ENCODE measurements at regions not wholly inside any gene's neighbourhood (a gene's known extent, or its start where the extent isn't known, plus 50 kb on each side); places are given as distances from the start of the nearest gene placed in this dataset.

DNA sequence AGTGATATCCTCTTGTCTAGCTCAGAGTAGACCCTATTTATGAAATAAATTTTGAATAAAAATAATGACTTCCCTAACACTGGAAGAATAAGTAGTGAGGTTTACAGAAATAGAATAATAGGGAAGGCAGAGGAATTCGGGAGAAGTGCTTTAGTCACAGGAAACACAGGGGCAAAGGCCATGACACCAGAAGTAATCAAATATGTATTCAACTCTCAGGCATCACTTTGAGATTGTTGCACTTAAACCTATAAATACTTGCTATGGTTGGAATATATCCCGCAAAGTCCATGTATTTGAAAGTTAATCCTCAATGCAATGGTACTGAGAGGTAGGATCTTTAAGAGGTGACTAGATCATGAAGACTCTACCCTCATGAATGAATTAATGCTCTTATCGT is 166.8 kb downstream of the YIPF5 start:
- Histone ChIP-seq H3K36me3 (replicated peaks in 1 of 2; ENCODE audit: control extremely low read depth in 1 of 2, control insufficient read depth in 1 of 2, extremely low read depth in 1 of 2, insufficient read depth in 2 of 2, low read length in 1 of 2) (no peaks in the 10 kb centered on the region), H4K20me1 (ENCODE audit: control insufficient read depth, insufficient read depth, low read length, poor library complexity, severe bottlenecking) (no peaks in the 10 kb centered on the region), H3K9ac (ENCODE audit: low read length) (no peak overlapping the region), H2AFZ (ENCODE audit: insufficient read depth, low read depth, low read length, poor library complexity, severe bottlenecking) (no peak overlapping the region), H3K79me2 (ENCODE audit: control insufficient read depth, insufficient read depth, low read length) (no peaks in the 10 kb centered on the region), H3K4me3 (ENCODE audit: control extremely low read depth in 1 of 5, extremely low read depth in 1 of 5, insufficient read depth in 1 of 5, low read depth in 2 of 5, low read length in 4 of 5) (no peak overlapping the region), H3K4me2 (replicated peaks; ENCODE audit: low read depth, low read length, poor library complexity, severe bottlenecking) (no peak overlapping the region), H3K27me3 (replicated peaks in 1 of 4; ENCODE audit: control extremely low read depth in 1 of 4, control insufficient read depth in 3 of 4, insufficient read depth in 4 of 4, low read length in 3 of 4) (no peaks in the 10 kb centered on the region), H3K4me1 (ENCODE audit: control insufficient read depth in 2 of 2, insufficient read depth in 2 of 2, low read length in 2 of 2) (no peaks in the 10 kb centered on the region), H3K27ac (ENCODE audit: low read length in 2 of 2) (no peak overlapping the region), H3K9me3 (ENCODE audit: control extremely low read depth in 1 of 3, control insufficient read depth in 2 of 3, insufficient read depth in 1 of 3, low read length in 2 of 3) (no peaks in the 10 kb centered on the region)
- WGBS (ENCODE audit: insufficient coverage) = no CpG with 5 or more reads among the region's 3 CpGs
- Mint-ChIP-seq H3K4me3 (no peak overlapping the region), H3K9me3 (ENCODE audit: insufficient read depth) (no peaks in the 10 kb centered on the region), H3K27ac (no peak overlapping the region), H3K4me1 (no peaks in the 10 kb centered on the region), H3K27me3 (peaks cover 11% of the 10 kb centered on the region)
- TF ChIP-seq EZH2 (IDR thresholded peaks at IDR 0.05; ENCODE audit: borderline replicate concordance, insufficient read depth, low read depth, low read length, poor library complexity, severe bottlenecking) = no peak
- TF ChIP-seq, protein P1, sequence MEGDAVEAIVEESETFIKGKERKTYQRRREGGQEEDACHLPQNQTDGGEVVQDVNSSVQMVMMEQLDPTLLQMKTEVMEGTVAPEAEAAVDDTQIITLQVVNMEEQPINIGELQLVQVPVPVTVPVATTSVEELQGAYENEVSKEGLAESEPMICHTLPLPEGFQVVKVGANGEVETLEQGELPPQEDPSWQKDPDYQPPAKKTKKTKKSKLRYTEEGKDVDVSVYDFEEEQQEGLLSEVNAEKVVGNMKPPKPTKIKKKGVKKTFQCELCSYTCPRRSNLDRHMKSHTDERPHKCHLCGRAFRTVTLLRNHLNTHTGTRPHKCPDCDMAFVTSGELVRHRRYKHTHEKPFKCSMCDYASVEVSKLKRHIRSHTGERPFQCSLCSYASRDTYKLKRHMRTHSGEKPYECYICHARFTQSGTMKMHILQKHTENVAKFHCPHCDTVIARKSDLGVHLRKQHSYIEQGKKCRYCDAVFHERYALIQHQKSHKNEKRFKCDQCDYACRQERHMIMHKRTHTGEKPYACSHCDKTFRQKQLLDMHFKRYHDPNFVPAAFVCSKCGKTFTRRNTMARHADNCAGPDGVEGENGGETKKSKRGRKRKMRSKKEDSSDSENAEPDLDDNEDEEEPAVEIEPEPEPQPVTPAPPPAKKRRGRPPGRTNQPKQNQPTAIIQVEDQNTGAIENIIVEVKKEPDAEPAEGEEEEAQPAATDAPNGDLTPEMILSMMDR (IDR thresholded peaks at IDR 0.05) = no peak
- ChIA-PET POLR2A (no interaction called here), CTCF (no interaction called here)
- intact Hi-C loops (cut with micrococcal nuclease) = no loop called here
- ATAC-seq (ENCODE audit: low read depth) = no peak
- no peak for DNase-seq

DNA sequence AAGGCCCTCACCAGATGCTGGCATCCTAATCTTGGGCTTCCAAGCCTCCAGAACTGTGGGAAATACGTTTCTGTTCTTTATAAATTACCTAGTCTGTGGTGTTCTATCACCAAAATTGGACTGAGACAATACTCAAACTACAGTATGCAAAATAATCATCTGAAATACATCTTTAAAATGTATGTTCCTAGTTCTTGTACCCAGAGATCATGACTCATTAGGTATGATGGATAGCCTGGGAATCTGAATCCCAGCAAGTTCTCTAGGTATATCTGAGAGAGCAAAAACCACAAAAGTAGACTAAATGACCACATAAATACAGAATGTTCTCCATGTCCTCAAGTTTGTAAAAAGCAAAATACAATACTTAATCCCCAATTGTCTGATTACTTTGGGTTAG is 166.3 kb downstream of the YIPF5 start:
- CTCF ChIA-PET = no interaction called here
- DNase-seq (no peak), ATAC-seq (ENCODE audit: low read depth) (no peak)
- TF ChIP-seq, protein P1 (IDR thresholded peaks at IDR 0.05) = no peak
- TF ChIP-seq EZH2 (IDR thresholded peaks at IDR 0.05; ENCODE audit: borderline replicate concordance, insufficient read depth, low read depth, low read length, poor library complexity, severe bottlenecking) = no peak
- no peak overlapping the region for H3K4me2 ChIP-seq (replicated peaks; ENCODE audit: low read depth, low read length, poor library complexity, severe bottlenecking)
- H3K4me3 Mint-ChIP-seq = no peak overlapping the region
- no peaks in the 10 kb centered on the region for H4K20me1 ChIP-seq (ENCODE audit: control insufficient read depth, insufficient read depth, low read length, poor library complexity, severe bottlenecking)
- peaks cover 11% of the 10 kb centered on the region for H3K27me3 Mint-ChIP-seq
- H3K9me3 Mint-ChIP-seq (ENCODE audit: insufficient read depth) = no peaks in the 10 kb centered on the region
- H3K27ac ChIP-seq (ENCODE audit: low read length in 2 of 2) = no peak overlapping the region
- no peak overlapping the region for H3K9ac ChIP-seq (ENCODE audit: low read length)
- no peak overlapping the region for H3K27ac Mint-ChIP-seq
- POLR2A ChIA-PET = no interaction called here
- H3K4me1 Mint-ChIP-seq = no peaks in the 10 kb centered on the region
- intact Hi-C loops (cut with micrococcal nuclease) = no loop called here
- H3K36me3 ChIP-seq (replicated peaks in 1 of 2; ENCODE audit: control extremely low read depth in 1 of 2, control insufficient read depth in 1 of 2, extremely low read depth in 1 of 2, insufficient read depth in 2 of 2, low read length in 1 of 2) = no peaks in the 10 kb centered on the region
- no peaks in the 10 kb centered on the region for H3K4me1 ChIP-seq (ENCODE audit: control insufficient read depth in 2 of 2, insufficient read depth in 2 of 2, low read length in 2 of 2)
- H3K4me3 ChIP-seq (ENCODE audit: control extremely low read depth in 1 of 5, extremely low read depth in 1 of 5, insufficient read depth in 1 of 5, low read depth in 2 of 5, low read length in 4 of 5) = no peak overlapping the region
- no CpG with 5 or more reads among the region's 1 CpG for WGBS (ENCODE audit: insufficient coverage)
- H3K27me3 ChIP-seq (replicated peaks in 1 of 4; ENCODE audit: control extremely low read depth in 1 of 4, control insufficient read depth in 3 of 4, insufficient read depth in 4 of 4, low read length in 3 of 4) = no peaks in the 10 kb centered on the region
- H2AFZ ChIP-seq (ENCODE audit: insufficient read depth, low read depth, low read length, poor library complexity, severe bottlenecking) = no peak overlapping the region
- H3K9me3 ChIP-seq (ENCODE audit: control extremely low read depth in 1 of 3, control insufficient read depth in 2 of 3, insufficient read depth in 1 of 3, low read length in 2 of 3) = no peaks in the 10 kb centered on the region
- no peaks in the 10 kb centered on the region for H3K79me2 ChIP-seq (ENCODE audit: control insufficient read depth, insufficient read depth, low read length)
